Mesodermal cell (in vitro differentiated cells): ENCODE measurements at regions not wholly inside any gene's neighbourhood (a gene's known extent, or its start where the extent isn't known, plus 50 kb on each side); places are given as distances from the start of the nearest gene placed in this dataset.

Experiments
- H3K27ac ChIP-seq: 2 replicates; pipeline ENCODE4 v1.7.0; 2013; ENCODE audit warnings: mild to moderate bottlenecking, low read depth, low read length, moderate library complexity; ENCODE audit not compliant: severe bottlenecking
- H3K36me3 ChIP-seq: 2 replicates; pipeline ENCODE4 v1.7.1; 2013; ENCODE audit warnings: mild to moderate bottlenecking, low read length, moderate library complexity; ENCODE audit not compliant: control insufficient read depth, insufficient read depth
- H3K4me1 ChIP-seq: one replicate; pipeline ENCODE4 v1.7.1; 2013; ENCODE audit warnings: mild to moderate bottlenecking, low read length; ENCODE audit not compliant: insufficient read depth, control insufficient read depth, poor library complexity, severe bottlenecking
- H3K4me3 ChIP-seq: 2 replicates; pipeline ENCODE4 v1.7.0; 2013; ENCODE audit warnings: low read length, control low read depth, mild to moderate bottlenecking; ENCODE audit not compliant: insufficient read depth, poor library complexity, severe bottlenecking; ENCODE audit errors: extremely low read depth
- H3K9me3 ChIP-seq: 2 replicates; pipeline ENCODE4 v1.7.1; 2013; ENCODE audit warnings: mild to moderate bottlenecking, low read length, moderate library complexity; ENCODE audit not compliant: control insufficient read depth
- WGBS, 2 experiments: methylation state at CpG; one replicate each; pipeline ENCODE4 v1.1.5; 2013; ENCODE audit warnings: missing lambda C conversion rate in 2 of 2; ENCODE audit not compliant: insufficient coverage in 2 of 2; 5-methylcytosine and 5-hydroxymethylcytosine counted together

GRCh38 chr2:100206731-100207255 is 64.4 kb upstream of the AFF3 start:
- WGBS, 2 experiments = no CpG with 5 or more reads among the region's 3 CpGs
- H3K9me3 ChIP-seq = no peaks in the 10 kb centered on the region
- no peak overlapping the region for H3K27ac ChIP-seq
- no peaks in the 10 kb centered on the region for H3K36me3 ChIP-seq
- no peak overlapping the region for H3K4me3 ChIP-seq
- no peaks in the 10 kb centered on the region for H3K4me1 ChIP-seq

- Histone ChIP-seq H3K9me3 (no peaks in the 10 kb centered on the region), H3K27ac (no peak overlapping the region), H3K4me3 (no peak overlapping the region), H3K4me1 (no peaks in the 10 kb centered on the region), H3K36me3 (no peaks in the 10 kb centered on the region)
- 86 to 93% methylated on average over 6 to 7 of the region's 7 CpGs for whole genome bisulfite sequencing, 2 experiments
Observed at GRCh38 chr2:100205174-100205573, 62.8 kb upstream of the AFF3 start.

GRCh38 chr2:100202567-100202966 is 60.2 kb upstream of the AFF3 start:
- 81 to 85% methylated on average over 4 to 5 of the region's 6 CpGs for WGBS, 2 experiments
- Histone ChIP-seq H3K4me3 (no peak overlapping the region), H3K36me3 (no peaks in the 10 kb centered on the region)

GRCh38 chr2:100200985-100201384 is 58.6 kb upstream of the AFF3 start:
- peaks cover 15% of the 10 kb centered on the region for H3K4me1 ChIP-seq

More at GRCh38 chr2:100202567-100202966, 60.2 kb upstream of the AFF3 start:
- Histone ChIP-seq H3K4me1 (peaks cover 9% of the 10 kb centered on the region), H3K9me3 (no peaks in the 10 kb centered on the region), H3K27ac (no peak overlapping the region)

GRCh38 chr2:100199421-100199820 is 57.0 kb upstream of the AFF3 start:
- Histone ChIP-seq H3K27ac (no peak overlapping the region), H3K36me3 (no peaks in the 10 kb centered on the region), H3K4me1 (peaks cover 15% of the 10 kb centered on the region), H3K4me3 (no peak overlapping the region), H3K9me3 (no peaks in the 10 kb centered on the region)
- 89 to 93% methylated on average over 3 to 5 of the region's 5 CpGs for WGBS, 2 experiments

More at GRCh38 chr2:100200985-100201384, 58.6 kb upstream of the AFF3 start:
- Histone ChIP-seq H3K4me3 (no peak overlapping the region), H3K27ac (no peak overlapping the region), H3K36me3 (no peaks in the 10 kb centered on the region), H3K9me3 (no peaks in the 10 kb centered on the region)
- 87 to 95% methylated on average over 3 of the region's 4 CpGs for WGBS, 2 experiments

- 83 to 86% methylated on average over 9 to 10 of the region's 13 CpGs for WGBS, 2 experiments
- Histone ChIP-seq H3K4me3 (no peak overlapping the region), H3K36me3 (no peaks in the 10 kb centered on the region), H3K27ac (no peak overlapping the region), H3K9me3 (no peaks in the 10 kb centered on the region), H3K4me1 (peaks cover 18% of the 10 kb centered on the region)
Observed at GRCh38 chr2:100198461-100199230, 56.3 kb upstream of the AFF3 start.

GRCh38 chr2:100197631-100198153 is 55.3 kb upstream of the AFF3 start:
- no peak overlapping the region for H3K4me3 ChIP-seq
- peak overlapping the region; percentile 11 for H3K27ac ChIP-seq

GRCh38 chr2:100196786-100197494 is 54.5 kb upstream of the AFF3 start:
- Histone ChIP-seq H3K36me3 (no peaks in the 10 kb centered on the region), H3K9me3 (no peaks in the 10 kb centered on the region), H3K4me3 (no peak overlapping the region), H3K4me1 (peaks cover 21% of the 10 kb centered on the region), H3K27ac (peak overlapping the region; percentile 11)
- 81 to 87% methylated on average over 14 to 15 of the region's 18 CpGs for WGBS, 2 experiments

More at GRCh38 chr2:100197631-100198153, 55.3 kb upstream of the AFF3 start:
- 13 to 83% methylated on average over 1 to 5 of the region's 8 CpGs for WGBS, 2 experiments
- no peaks in the 10 kb centered on the region for H3K36me3 ChIP-seq
- H3K4me1 ChIP-seq = peaks cover 21% of the 10 kb centered on the region
- H3K9me3 ChIP-seq = no peaks in the 10 kb centered on the region

- H3K36me3 ChIP-seq = no peaks in the 10 kb centered on the region
- 94 to 97% methylated on average over 5 of the region's 5 CpGs for WGBS, 2 experiments
- H3K27ac ChIP-seq = no peak overlapping the region
- H3K9me3 ChIP-seq = peaks cover 3% of the 10 kb centered on the region
- peaks cover 21% of the 10 kb centered on the region for H3K4me1 ChIP-seq
- H3K4me3 ChIP-seq = no peak overlapping the region
Observed at GRCh38 chr2:100195942-100196341, 53.6 kb upstream of the AFF3 start.

GRCh38 chr2:100194951-100195350 is 52.6 kb upstream of the AFF3 start:
- 93 to 100% methylated on average over 2 of the region's 3 CpGs for WGBS, 2 experiments
- peaks cover 3% of the 10 kb centered on the region for H3K9me3 ChIP-seq
- no peak overlapping the region for H3K4me3 ChIP-seq
- H3K36me3 ChIP-seq = no peaks in the 10 kb centered on the region
- no peak overlapping the region for H3K27ac ChIP-seq
- H3K4me1 ChIP-seq = peaks cover 21% of the 10 kb centered on the region
